ENCODE measurements at regions not wholly inside any gene's neighbourhood (a gene's known extent, or its start where the extent isn't known, plus 50 kb on each side); places are given as distances from the start of the nearest gene placed in this dataset.

- no peaks in the 10 kb centered on the region for H3K36me3 ChIP-seq
- no peaks in the 10 kb centered on the region for H3K4me1 ChIP-seq
- no peak for DNase-seq
- no peak overlapping the region for H3K27ac ChIP-seq
- no peak for ATAC-seq (ENCODE audit: low FRiP score in 2 of 2)
- no peaks in the 10 kb centered on the region for H3K27me3 ChIP-seq
- 48 to 51% methylated on average over 4 of the region's 4 CpGs for WGBS, 2 donors
- H3K4me3 ChIP-seq = no peak overlapping the region
- H3K9me3 ChIP-seq = no peaks in the 10 kb centered on the region
- TF ChIP-seq POLR2AphosphoS5 (IDR thresholded peaks at IDR 0.05) = no peak
- TF ChIP-seq POLR2A (IDR thresholded peaks at IDR 0.05) = no peak
- no peak for TF ChIP-seq EP300 (IDR thresholded peaks at IDR 0.05)
- TF ChIP-seq CTCF (IDR thresholded peaks at IDR 0.05) = no peak
These were observed 854.5 kb downstream of the SLC6A15 start for GRCh38 chr12:84058136-84058535.

GRCh38 chr12:84054811-84055210 lies 857.8 kb downstream of the SLC6A15 start:
- WGBS, 2 donors = 71 to 85% methylated on average over 2 of the region's 2 CpGs
- DNase-seq = no peak
- H3K4me3 ChIP-seq = no peak overlapping the region
- no peaks in the 10 kb centered on the region for H3K36me3 ChIP-seq
- ATAC-seq (ENCODE audit: low FRiP score in 2 of 2) = no peak
- TF ChIP-seq CTCF (IDR thresholded peaks at IDR 0.05) = no peak
- no peak for TF ChIP-seq EP300 (IDR thresholded peaks at IDR 0.05)
- no peak for TF ChIP-seq POLR2AphosphoS5 (IDR thresholded peaks at IDR 0.05)
- TF ChIP-seq POLR2A (IDR thresholded peaks at IDR 0.05) = no peak
- H3K27me3 ChIP-seq = no peaks in the 10 kb centered on the region
- H3K27ac ChIP-seq = no peak overlapping the region
- H3K9me3 ChIP-seq = no peaks in the 10 kb centered on the region
- no peaks in the 10 kb centered on the region for H3K4me1 ChIP-seq

GRCh38 chr12:84047881-84048280 lies 864.7 kb downstream of the SLC6A15 start:
- Histone ChIP-seq H3K4me3 (no peak overlapping the region), H3K27ac (no peak overlapping the region), H3K4me1 (no peaks in the 10 kb centered on the region), H3K9me3 (no peaks in the 10 kb centered on the region), H3K27me3 (no peaks in the 10 kb centered on the region), H3K36me3 (no peaks in the 10 kb centered on the region)
- no peak for DNase-seq
- no peak for TF ChIP-seq EP300 (IDR thresholded peaks at IDR 0.05)
- no peak for TF ChIP-seq CTCF (IDR thresholded peaks at IDR 0.05)
- no peak for TF ChIP-seq POLR2AphosphoS5 (IDR thresholded peaks at IDR 0.05)
- no peak for TF ChIP-seq POLR2A (IDR thresholded peaks at IDR 0.05)
- ATAC-seq (ENCODE audit: low FRiP score in 2 of 2) = no peak
- 85 to 100% methylated on average over 1 of the region's 1 CpG for WGBS, 2 donors

- no peaks in the 10 kb centered on the region for H3K36me3 ChIP-seq
- WGBS, 2 donors = 81 to 95% methylated on average over 2 of the region's 2 CpGs
- ATAC-seq (ENCODE audit: low FRiP score in 2 of 2) = no peak
- H3K9me3 ChIP-seq = no peaks in the 10 kb centered on the region
- TF ChIP-seq POLR2A (IDR thresholded peaks at IDR 0.05) (no peak), EP300 (IDR thresholded peaks at IDR 0.05) (no peak), POLR2AphosphoS5 (IDR thresholded peaks at IDR 0.05) (no peak), CTCF (IDR thresholded peaks at IDR 0.05) (no peak)
- no peak overlapping the region for H3K27ac ChIP-seq
- no peaks in the 10 kb centered on the region for H3K27me3 ChIP-seq
- H3K4me1 ChIP-seq = no peaks in the 10 kb centered on the region
- H3K4me3 ChIP-seq = no peak overlapping the region
- DNase-seq = no peak
These were observed 865.7 kb downstream of the SLC6A15 start for GRCh38 chr12:84046859-84047258.

- no peaks in the 10 kb centered on the region for H3K9me3 ChIP-seq
- H3K27ac ChIP-seq = no peak overlapping the region
- TF ChIP-seq POLR2A (IDR thresholded peaks at IDR 0.05) = no peak
- TF ChIP-seq POLR2AphosphoS5 (IDR thresholded peaks at IDR 0.05) = no peak
- no peak for TF ChIP-seq EP300 (IDR thresholded peaks at IDR 0.05)
- TF ChIP-seq CTCF (IDR thresholded peaks at IDR 0.05) = no peak
- H3K36me3 ChIP-seq = no peaks in the 10 kb centered on the region
- 90 to 100% methylated on average over 1 to 4 of the region's 4 CpGs for WGBS, 2 donors
- H3K27me3 ChIP-seq = no peaks in the 10 kb centered on the region
- DNase-seq (no peak), ATAC-seq (ENCODE audit: low FRiP score in 2 of 2) (no peak)
- no peaks in the 10 kb centered on the region for H3K4me1 ChIP-seq
- H3K4me3 ChIP-seq = no peak overlapping the region
These were observed 869.2 kb downstream of the SLC6A15 start for GRCh38 chr12:84043355-84043754.

All from upper lobe of left lung (tissue), 6 donors.